Ishikawa (cell line): ENCODE measurements at regions not wholly inside any gene's neighbourhood (a gene's known extent, or its start where the extent isn't known, plus 50 kb on each side); places are given as distances from the start of the nearest gene placed in this dataset.

Experiments used
- CEBPB ChIP-seq: IDR thresholded peaks from 2 replicates; pipeline ENCODE4 v1.6.1; 2012
- CREB1 ChIP-seq: IDR thresholded peaks from 2 replicates; pipeline ENCODE4 v1.6.1; 2012; ENCODE audit warnings: low read depth
- EP300 ChIP-seq: IDR thresholded peaks from 2 replicates; pipeline ENCODE4 v1.6.1; 2012; ENCODE audit warnings: borderline replicate concordance
- FOXM1 ChIP-seq: IDR thresholded peaks from 2 replicates; pipeline ENCODE4 v1.6.1; 2012; ENCODE audit warnings: low read depth, borderline replicate concordance
- NFIC ChIP-seq: IDR thresholded peaks from 2 replicates; pipeline ENCODE4 v1.6.1; 2012
- RAD21 ChIP-seq: IDR thresholded peaks from 2 replicates; pipeline ENCODE4 v1.6.1; 2012; ENCODE audit warnings: low read depth
- REST ChIP-seq: IDR thresholded peaks from 2 replicates; pipeline ENCODE4 v1.6.1; 2012; ENCODE audit warnings: low read depth, mild to moderate bottlenecking
- TAF1 ChIP-seq: IDR thresholded peaks from 2 replicates; pipeline ENCODE4 v1.6.1; 2012; ENCODE audit warnings: low read depth, mild to moderate bottlenecking
- TCF12 ChIP-seq: IDR thresholded peaks from 2 replicates; pipeline ENCODE4 v1.6.1; 2012; ENCODE audit warnings: low read depth
- TEAD4 ChIP-seq: IDR thresholded peaks from 2 replicates; pipeline ENCODE4 v1.6.1; 2012
- USF1 ChIP-seq: IDR thresholded peaks from 2 replicates; pipeline ENCODE4 v1.6.1; 2012
- YY1 ChIP-seq: IDR thresholded peaks from 2 replicates; pipeline ENCODE4 v1.6.1; 2012; ENCODE audit warnings: low read depth
- ZBTB7A ChIP-seq: IDR thresholded peaks from 2 replicates; pipeline ENCODE4 v1.6.1; 2012; ENCODE audit warnings: low read depth
- TF ChIP-seq, protein P1 (sequence below): IDR thresholded peaks from 2 replicates; pipeline ENCODE4 v1.6.1; 2012

DNA sequence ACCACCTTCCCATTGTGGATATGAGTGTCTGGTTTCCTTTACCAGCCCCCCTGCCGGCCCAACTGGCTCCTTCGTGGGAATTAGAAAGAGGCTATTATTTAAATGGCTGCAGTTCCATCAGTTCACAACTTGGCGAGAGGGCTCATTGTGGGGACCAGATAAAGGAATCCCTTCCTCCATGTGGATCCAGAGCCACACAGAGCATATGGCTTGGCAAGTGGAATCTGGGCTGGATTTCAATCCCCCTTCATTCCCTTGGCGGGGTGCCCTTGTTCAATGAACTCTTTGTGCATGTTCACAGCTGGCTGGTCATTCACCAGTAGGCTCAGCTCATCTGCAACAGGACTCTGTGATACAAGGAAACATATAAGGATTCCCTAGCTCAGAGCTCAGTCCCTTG, 140.6 kb downstream of the OPN5 start:
- TF ChIP-seq ZBTB7A: no peak
- no peak for TF ChIP-seq YY1
- TF ChIP-seq FOXM1: no peak
- no peak for TF ChIP-seq EP300
- no peak for TF ChIP-seq RAD21
- TF ChIP-seq, protein P1, sequence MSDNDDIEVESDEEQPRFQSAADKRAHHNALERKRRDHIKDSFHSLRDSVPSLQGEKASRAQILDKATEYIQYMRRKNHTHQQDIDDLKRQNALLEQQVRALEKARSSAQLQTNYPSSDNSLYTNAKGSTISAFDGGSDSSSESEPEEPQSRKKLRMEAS: no peak
- no peak for TF ChIP-seq REST
- no peak for TF ChIP-seq CREB1
- TF ChIP-seq TAF1: no peak
- no peak for TF ChIP-seq USF1
- TF ChIP-seq CEBPB: no peak
- TF ChIP-seq TEAD4: no peak
- TF ChIP-seq NFIC: no peak
- TF ChIP-seq TCF12: no peak
